Fibroblast of skin of right quadriceps (primary cell): ENCODE measurements at regions not wholly inside any gene's neighbourhood (a gene's known extent, or its start where the extent isn't known, plus 50 kb on each side); places are given as distances from the start of the nearest gene placed in this dataset.
A peak's percentile ranks its signal among the peaks of the same experiment; 100 is the strongest.

Source experiments
- DNase-seq: peaks from one replicate; pipeline ENCODE4 v3.0.0-alpha.2; 2013

DNA sequence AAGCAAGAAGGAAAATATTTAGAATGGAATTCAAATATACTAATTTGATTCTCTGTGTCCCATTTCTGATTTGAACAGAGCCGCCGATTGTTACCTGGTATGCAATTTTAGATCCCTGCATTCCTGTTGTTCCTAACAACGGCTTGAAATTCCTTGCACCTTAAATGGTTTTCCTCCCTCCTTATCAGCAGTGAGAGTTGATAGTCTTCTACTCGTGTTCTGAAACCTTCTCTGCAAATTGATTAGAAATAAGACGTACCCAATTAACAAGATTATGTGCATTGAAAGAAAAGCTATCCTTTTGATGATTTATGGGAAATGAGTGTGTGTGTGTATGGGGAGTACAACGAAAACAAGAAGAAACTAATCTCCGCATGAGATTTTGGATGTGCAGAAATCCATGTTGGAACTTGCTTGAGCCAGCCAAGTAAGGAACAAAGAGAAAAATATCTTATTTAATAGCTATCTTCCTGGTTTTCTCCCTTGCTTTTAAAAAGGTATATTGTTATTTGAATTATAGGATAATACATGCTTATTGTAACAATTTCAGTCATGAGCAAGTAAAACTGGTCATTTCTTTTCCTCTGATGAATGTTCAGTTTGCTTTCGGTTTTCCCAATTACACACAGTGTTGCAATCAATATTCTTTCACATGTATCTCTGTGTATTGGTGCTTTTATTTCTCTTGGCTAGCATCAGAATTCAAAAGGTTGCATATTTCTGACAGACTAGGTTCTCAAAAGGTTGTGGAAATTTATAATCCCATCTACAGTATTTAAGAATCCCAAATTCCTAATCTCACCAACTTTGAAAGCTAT is 211.1 kb upstream of the ACTBL2 start:
- DNase-seq: no peak

DNA sequence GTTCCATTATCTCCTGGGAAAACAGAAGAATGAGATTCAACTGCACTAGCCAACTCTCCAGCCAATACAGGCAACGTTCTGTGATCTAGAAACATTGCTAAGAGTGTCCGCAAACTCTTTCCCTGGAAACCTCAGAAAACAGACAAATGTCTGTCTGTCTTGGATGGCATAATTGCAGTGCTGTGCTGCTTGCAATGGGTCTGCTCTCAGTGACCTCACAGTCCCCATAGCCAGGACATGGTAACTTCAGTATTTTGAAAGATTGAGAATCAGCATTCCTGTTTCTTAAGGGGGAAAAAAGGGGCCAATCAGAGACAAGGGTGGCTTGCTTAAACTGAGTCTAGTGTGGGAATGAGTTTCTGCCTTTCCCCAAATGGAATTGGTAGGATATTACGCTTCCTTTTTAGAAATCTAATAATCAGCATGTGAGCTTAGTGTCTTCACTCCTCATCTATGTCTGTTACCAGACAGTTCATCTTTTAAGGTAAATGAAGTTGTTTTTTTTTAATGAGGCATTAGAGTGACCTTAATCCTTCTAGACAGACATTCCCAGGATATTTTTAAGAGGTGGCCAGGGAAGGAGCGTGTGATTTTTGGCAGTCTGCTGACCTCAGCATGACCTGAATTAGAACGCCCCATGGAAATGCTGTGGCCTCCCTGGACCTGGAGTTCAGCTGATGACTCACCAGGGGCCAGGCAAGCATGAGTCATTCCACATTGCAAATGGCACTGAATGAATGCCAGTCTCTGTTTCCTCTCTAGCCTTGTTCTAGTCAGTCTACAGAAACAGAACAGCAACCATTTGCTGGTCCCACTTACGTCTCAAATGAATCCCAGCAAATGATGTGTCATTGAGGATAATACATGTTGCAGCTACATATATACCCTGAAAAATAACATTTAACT is 210.2 kb upstream of the ACTBL2 start:
- DNase-seq: peak; percentile 87

DNA sequence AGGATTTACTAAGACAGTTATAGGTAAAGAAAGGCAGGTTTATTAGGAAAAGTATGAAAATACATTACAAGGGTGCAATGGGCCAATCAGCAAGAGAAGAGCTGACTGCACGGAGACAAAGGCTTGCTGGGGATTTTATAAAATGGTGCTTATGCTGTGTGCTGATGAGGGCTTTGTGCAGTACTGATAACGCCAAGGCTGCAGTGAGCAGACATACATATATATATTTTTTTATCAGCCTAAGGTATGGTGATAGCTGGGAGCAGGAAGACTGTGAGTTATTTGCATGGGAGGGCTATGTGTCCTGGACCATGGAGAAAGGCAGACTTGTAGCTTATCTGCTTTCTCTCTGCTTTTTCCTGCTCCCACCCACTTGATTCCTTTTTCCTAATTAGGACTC is 208.1 kb upstream of the ACTBL2 start:
- no peak for DNase-seq

DNA sequence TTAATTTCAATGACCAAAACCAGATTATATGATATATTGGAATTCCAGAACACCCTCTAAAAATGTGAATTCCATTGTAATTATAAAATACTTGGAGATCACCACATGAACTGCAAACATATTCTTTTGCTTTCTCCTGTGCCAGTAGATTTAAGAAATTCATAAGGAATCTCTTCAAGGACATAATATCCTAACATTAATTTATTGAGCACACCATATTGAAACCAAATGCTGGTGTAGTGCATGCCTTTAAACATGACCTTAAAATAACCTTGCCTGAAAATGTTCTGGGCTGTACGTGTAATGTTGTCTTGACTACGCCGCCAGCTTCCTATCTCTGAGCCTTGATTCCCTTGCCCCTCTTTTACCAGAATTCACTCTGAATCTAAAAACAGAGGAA is 205.0 kb upstream of the ACTBL2 start:
- DNase-seq: peak; percentile 74

DNA sequence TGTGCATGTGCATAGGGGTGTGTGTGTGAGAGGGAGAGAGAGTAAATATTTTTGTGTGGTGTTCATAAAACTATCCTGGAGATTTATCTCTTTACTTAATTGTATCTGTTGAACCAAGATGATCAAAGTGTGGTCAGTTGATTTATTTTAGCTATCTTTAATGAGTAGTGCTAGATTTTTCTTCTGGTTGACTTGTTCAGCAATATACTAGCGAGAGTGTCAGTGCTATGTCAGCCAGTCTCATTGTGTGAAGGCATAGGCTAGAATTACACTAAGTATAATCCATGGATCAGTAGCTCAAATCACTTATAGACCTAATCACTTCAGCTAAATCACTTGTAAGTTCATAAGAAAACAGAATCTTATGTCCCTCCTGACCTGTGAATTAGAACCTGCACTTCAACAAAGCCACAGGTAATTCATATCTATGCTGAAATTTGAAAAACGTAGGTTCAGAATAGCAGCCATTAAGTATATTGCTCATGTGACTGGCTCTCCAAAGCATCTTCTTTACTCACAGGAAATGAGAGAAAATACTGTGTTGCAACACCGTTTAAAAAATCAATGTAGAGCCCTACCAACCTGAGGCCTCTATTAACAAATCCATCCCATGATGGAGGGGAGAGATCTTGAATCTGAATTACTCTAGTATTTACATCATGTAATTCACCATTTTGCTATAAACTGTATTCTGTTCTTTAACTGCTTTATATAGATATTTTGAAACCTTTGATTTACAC is 203.1 kb upstream of the ACTBL2 start:
- DNase-seq: no peak

DNA sequence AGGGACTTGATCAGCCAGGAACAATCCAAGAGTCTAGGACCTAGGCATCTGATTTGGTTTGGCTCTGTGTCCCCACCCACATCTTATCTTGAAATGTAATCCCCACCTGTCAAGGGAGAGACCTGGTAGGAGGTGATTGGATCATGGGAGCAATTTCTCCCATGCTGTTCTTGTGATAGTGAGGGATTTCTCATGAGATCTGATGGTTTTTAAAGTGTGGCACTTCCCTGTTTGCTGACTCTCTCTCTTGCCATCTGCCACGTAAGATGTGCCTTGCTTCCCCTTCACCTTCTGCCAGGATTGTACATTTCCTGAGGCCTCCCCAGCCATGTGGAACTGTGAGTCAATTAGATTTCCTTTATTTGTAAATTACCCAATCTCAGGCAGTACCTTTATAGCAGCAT is 201.7 kb upstream of the ACTBL2 start:
- DNase-seq: no peak

DNA sequence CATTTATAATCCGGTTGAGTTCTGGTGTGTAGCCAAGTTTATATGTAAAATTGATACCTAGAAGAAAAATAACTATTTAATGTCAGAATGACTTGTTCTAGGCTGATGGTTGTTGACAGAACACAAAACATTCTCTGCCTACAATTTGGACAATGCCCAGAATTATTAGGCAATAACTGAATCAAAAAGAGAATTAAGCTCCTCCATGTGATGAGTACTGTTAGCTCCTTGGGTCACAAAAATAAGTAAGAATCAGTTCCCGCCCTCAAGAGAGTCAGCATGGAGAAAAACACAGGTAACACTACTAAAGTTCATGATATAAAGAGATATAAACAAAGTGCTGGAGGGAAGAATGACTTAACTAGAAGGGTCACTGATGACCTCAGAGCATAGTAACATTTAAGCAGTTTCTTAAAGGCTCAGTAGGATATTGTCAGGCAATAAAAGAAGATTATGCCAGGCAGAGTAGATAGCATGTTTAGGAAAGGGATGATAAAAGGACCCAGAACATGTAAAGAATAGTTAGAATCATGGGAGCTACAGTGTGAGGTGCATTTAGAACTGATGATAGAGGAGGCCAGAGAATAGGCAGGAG is 200.5 kb upstream of the ACTBL2 start:
- no peak for DNase-seq

DNA sequence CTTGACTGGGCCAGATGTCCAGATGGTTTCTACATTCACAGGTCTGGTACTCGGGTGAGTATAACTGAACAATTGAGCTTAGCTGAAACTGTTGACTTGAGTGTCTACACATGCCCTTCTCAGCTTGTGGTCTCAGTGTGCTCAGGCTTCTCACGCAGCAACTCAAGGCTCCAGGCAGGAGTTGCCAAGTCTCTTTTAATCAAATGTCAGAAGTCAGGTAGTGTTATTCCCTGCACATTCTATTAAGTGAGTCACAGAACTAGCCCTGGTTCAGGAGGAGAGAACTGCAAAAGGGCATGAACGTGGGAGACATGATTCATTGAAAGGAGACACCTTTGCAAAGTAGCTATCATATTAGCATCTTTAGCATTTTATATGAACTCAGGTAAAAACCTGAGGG is 199.3 kb upstream of the ACTBL2 start:
- no peak for DNase-seq

DNA sequence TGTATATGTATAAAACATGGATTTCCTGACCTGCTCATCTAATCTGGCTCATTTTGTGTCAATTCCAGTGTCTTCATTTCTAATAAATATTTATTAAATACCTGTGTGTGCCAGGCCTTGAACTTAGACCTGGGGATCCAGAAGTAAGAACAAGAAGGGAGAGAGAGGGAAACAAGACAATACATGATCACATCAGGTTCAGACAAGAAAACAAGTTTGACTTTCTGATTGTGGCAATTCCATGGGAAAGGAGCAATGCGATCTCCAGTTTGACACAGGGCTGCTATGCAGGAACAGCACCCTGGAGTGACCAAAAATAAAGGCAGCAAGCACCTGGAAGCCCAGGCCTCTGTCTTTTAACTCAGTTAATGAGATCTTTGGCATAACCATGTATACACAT is 198.1 kb upstream of the ACTBL2 start:
- no peak for DNase-seq

DNA sequence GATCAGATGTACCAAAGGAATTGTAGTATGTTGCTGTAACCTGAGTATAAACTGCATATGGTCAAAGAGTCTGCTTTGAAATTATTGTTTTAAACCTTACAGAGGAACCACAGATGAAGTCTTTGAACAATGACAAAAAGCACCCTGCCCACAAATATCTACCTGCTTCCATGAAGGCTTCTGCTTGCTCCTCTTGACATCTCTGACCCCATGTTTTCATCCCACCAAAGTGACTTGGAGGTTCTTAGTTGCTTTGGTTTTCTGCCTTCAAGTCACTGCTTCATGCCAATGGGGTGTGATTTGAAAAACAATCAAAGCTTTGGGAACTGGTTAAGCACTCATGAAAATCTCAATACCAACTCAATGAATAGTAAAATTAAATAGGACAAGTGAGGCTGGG is 194.6 kb upstream of the ACTBL2 start:
- no peak for DNase-seq

DNA sequence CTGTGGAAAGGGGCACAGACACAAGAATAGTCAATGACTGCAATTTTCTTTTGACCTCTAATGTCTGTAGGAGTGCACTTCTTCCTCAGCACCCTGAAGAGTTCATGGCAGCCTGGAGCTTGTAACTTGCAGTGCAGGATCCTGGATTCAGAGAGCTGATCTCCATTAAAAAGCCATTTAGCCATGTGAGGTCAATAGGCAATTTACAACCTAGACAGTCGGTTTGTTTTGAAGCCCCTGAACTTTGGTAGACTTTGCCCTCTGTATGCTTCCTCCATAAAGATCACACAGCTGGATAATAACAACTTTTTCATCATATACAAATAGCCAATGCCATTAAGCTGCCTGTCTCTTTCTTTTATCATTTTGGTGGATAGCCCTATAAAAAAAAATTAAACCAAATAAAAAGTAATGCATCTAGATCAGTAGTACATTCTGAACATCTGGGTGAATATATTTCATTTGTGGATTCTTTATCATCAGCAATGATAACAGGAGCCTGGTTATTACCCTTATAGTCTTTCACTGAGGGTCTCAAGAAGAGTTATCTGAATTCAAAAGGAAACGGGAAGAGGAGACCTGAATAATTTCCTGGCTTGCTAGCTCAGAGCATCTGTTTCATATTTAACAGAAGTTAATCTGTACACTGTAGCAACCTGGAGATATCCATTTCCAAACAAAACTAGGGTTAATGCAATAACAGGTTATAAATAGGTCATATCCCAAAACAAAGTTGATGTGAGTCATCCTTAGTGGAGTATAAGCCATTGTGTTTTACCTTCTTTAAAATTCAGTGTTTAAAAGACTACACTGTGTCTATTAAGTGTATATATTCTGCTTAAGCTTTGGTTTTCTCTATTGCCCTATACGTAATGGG is 193.8 kb upstream of the ACTBL2 start:
- DNase-seq: peak; percentile 29

DNA sequence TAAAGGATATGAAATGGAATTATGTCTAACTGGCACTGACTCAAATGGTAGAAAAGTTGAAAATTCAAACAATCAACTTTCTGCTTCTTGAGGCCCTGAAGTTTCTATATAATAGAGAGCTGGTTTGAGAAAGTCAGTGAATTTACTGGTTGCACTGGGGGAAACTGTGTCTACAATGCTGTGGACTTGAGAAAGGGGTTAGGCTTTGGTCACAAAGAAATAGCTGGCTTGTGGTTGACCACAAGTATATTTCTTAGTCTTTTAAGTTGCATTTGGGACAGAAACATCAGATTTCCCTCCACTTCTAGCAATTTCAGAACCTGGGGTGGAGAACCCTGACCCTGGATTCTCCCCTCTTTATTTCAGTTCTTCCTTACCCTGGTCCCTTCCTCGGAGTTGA is 192.6 kb upstream of the ACTBL2 start:
- no peak for DNase-seq

DNA sequence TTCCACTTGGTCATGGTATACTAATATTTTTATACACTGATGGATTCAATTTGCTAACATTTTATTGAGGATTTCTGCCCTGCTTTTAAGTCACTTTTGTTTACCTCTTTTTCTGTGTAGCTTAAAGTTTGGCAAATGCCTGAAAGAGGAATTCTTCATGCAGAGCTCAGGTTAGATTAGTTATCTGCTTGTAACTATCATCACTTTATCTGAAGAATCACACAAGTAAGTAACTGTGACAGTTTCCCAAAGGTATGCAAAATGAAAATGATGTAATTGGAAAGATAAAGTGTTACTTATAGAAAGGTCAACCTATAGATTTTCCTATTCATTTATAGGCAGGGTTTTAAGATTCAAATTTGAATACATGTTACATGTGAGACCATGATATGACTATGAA is 188.8 kb upstream of the ACTBL2 start:
- DNase-seq: no peak

DNA sequence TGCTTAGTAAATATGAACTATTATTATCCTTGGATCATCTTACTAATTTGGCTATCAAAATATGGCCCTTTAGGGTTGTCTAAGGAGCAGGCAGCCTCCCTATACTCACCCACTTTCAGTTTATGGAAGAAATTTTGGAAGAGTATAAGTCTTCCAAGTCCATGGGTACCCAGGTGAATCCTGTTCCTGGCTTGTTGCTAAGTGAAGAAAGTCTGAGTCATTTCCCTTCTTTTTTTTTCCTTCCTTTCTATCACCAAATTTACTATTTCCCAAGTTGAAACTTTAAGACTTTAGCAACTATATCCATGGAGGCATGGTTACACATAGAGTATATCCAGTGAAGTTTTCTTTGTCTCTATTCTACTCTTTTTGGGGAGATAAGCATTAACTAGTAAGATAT is 184.0 kb upstream of the ACTBL2 start:
- no peak for DNase-seq

DNA sequence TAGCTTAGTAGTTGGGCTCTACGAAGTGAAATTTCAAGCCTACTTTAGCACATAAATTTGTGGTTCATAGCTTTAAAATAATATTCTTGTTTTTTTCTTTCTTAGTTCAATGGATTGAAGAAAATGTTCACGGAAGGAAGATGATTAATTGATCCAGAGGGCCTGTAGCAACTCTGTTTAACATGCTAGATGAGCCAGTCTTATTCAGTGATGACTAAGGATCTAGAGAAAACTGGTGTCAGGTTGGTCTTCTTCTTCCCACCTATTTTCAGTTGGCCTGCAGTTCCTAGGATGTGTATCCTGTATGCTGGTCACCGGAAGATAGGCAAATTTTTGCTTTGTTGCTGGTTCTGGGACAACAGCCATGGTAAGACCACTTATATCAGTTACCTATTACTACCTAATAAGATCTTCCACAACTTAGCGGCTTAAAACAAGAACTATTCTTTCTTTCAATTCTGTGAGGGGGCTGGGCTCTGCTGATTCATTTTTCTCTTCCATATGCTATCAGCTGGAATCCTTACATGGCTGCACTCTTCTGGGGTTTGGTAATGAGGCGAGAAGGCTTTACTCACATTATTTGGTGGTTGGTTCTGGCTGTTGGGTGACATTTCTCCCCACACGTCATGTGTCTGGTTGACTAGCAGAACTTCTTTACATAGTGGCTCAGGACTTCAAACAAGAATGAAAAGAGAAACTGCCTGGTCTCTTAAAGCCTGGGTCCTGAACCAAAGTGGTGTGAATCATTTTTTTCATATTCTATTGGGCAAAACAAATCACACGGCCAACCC is 182.7 kb upstream of the ACTBL2 start:
- no peak for DNase-seq

DNA sequence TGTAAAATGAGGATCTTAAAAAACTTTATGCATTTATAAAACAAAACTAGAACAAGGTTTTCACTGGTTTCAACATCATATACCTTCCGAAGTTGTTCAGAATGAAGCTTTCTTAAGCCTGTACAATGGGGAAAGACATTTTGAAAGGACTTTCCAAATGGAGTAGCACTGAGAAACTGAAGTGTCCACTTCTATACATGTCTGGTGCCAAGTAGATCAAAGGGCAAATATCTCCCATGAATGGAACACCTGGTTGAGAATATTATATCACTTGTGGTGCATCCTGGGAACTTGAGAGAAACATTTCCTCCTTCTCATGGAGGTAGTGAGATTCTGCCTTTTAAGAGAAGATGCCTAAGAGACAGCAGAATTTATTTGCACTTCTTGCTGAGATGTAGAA is 182.1 kb upstream of the ACTBL2 start:
- DNase-seq: no peak

DNA sequence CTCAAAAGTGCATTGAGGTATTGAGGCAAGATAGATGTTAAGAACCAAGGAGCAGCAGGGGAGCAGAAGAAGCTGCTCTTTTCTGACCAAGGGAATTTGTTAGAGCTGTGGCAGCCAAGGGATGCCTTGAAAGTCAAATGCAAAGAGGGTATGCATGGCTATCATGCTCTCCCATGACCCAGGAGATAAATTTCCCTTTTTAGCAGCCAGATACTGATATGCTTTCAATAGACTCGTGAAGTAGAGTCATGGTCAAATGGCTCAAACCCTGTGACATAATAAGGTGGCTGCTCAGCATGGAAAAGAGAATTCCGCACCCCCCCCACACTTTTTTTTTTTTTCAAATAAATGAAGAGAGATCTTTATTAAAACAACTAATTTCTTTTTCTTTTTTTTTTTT is 180.9 kb upstream of the ACTBL2 start:
- no peak for DNase-seq

DNA sequence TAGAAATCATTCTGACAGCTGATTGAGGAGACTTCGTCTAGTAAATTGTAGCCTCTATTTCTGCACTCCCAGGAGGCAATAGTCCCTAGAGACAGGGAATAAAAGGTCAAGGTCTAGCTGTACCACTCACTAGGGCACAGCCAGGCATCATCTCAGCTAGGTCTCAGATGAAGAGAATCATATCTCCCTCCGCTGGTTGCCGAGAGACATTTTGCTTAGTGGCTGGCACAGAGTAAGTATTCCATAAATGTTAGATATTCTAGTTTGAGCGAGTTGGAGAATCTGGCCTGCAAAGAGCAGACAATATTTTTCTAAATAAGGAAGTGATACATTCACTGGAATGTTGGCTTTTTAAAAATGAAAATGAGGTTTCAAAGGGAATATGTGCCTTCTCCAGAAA is 180.4 kb upstream of the ACTBL2 start:
- peak; percentile 41 for DNase-seq

DNA sequence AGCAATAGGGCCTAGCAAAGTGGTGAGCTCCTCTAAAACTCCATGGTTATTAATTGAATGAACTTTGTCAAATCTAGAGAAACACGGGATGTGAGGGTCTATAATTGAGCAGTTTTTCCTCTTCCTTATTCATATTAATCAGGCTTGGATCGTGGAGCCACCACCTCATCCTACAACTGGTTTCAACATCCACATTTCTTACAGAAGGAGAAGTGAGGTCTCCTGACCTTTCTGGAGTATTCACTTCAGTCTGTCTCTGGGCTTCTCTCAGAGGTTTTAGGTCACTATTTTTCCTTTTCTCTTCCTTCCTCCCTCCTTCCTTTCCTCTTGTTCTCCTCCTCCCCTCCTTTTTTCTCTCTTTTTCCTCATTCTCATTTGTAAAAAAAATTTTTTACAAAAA is 177.3 kb upstream of the ACTBL2 start:
- DNase-seq: no peak

DNA sequence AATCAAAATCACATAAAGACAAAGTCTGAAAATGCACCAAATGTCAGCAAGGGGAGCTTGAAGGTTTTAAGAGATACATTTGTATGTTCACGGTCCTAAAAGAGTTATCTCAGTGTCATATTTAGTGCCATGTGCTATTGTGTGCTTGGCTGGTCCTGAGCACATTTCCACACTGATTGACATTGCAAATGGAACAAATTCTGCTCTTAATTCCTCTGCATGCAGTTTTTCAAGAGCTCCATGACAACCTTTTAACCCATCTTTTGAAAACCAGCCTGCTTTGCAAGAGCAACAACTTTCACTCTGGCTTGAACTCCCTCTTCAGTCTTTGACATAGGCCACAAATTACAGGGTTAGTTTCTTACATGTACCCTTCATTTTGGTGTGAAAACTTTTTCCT is 175.4 kb upstream of the ACTBL2 start:
- DNase-seq: no peak

DNA sequence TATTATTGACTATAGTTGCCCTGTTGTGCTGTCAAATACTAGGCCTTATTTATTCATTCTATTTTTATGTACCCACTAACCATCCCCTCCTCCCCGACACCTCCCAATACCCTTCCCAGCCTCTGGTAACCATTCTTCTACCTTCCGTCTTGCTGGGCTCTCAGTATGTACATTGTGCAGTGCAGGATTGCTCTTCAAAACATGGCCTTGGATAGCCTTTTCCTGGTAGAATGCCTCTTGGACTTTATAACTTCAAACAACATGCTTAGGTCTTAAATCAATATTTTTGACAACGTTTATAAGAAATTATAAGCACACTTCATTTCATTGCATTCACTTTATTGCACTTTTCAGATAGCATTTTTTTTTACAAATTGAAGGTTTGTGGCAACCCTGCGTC is 172.6 kb upstream of the ACTBL2 start:
- DNase-seq: no peak
